RCC 7860 (cell line): ENCODE measurements at regions not wholly inside any gene's neighbourhood (a gene's known extent, or its start where the extent isn't known, plus 50 kb on each side); places are given as distances from the start of the nearest gene placed in this dataset.

Experiments used
- DNase-seq: peaks from one replicate; pipeline ENCODE4 v3.0.0-alpha.2; 2015; ENCODE audit warnings: low spot score
- FAIRE-seq: peaks from 2 replicates; lab custom pipeline; 2012; peaks lifted over from hg19 to GRCh38; lab: Jason Lieb, UNC

DNA sequence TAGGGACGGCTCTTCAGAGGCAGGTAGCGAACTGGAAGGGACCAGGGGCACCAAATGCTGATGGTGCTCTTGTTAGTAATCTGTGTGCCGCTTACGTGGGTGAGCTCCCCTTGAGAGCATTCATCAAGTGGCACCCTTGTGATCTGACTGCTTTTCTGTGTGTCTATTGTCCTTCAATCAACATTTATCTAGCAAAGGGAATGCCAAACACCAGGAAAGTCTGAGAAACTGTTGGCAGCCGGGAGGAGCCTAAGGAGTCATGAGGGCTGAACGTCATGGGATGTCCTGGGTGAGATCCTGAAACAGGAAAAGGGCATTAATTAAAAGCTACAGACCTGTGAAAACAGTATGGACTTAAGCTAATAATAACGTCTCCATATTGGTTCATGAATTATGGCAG is 733.1 kb downstream of the TYW1 start:
- DNase-seq (no peak), FAIRE-seq (no peak)

- no peak for FAIRE-seq
- no peak for DNase-seq
These were observed 735.1 kb downstream of the TYW1 start for GRCh38 chr7:67731704-67732103.

GRCh38 chr7:67732898-67733297 is 736.3 kb downstream of the TYW1 start:
- FAIRE-seq (no peak), DNase-seq (no peak)

DNA sequence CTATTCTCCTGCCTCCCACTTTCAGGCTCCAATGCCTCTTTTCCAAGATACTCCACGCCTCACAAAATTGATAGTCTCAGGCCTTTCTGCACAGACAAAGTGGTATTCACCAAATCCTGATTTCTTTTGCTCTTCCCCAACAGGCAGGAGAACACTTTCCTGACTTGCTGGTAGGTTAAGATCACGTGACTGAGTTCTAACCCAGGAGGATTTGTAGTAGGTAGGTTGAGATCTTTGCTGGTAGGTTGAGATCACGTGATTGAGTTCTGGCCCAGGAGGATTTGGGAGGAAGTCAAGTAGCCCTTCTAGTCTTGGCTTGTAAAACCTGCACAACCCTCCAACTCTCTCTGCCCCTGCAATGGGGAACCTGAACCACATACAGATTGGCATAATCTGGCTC is 741.5 kb downstream of the TYW1 start:
- DNase-seq (no peak), FAIRE-seq (no peak)

- FAIRE-seq = no peak
- no peak for DNase-seq
These were observed 742.3 kb downstream of the TYW1 start for GRCh38 chr7:67738958-67739357.

DNA sequence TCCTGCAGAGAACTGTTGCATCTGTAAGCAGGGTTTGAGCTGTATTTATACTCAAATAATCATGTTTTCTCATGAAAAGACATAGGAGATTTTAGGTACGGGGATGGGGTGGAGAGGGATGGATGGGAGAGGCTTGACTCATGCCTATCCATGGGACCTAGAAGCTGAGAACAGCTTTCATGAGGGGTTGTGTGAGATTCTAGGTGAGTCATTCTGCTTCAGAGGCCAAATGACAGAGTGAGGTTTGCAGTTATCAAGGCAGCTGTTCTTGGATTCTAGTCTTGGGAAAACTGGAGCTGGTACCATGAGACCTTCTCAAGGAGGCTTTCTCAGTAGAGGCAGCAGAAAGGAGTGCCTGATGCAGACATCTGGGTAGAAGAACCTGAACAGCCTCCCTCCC is 746.9 kb downstream of the TYW1 start:
- no peak for FAIRE-seq
- DNase-seq = no peak

DNA sequence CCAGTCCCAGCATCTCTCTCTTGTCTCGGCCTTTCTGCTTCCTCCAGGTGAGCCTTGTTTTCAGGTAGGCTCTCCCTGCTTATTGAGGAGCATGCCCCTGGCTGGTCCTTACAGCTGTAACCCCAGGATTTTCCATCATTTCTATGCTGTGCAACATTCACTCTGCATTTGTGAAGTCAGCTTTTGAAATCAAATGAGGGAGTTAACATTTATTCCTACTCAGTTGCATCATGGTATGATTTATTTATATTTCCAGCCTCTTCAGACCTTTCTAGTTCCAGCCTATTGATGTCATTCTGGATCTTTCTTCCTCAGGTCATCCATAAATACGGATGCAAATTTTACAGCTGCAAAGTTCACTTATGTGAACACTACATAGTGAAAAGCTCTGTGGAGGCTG is 755.6 kb downstream of the TYW1 start:
- DNase-seq (no peak), FAIRE-seq (no peak)

GRCh38 chr7:67753891-67754290 is 757.3 kb downstream of the TYW1 start:
- DNase-seq (no peak), FAIRE-seq (peak; percentile 7)

GRCh38 chr7:67754651-67755050 is 758.0 kb downstream of the TYW1 start:
- no peak for DNase-seq
- peak; percentile 68 for FAIRE-seq

- FAIRE-seq (peak; percentile 26), DNase-seq (no peak)
These were observed 761.9 kb downstream of the TYW1 start for GRCh38 chr7:67758551-67758950.

DNA sequence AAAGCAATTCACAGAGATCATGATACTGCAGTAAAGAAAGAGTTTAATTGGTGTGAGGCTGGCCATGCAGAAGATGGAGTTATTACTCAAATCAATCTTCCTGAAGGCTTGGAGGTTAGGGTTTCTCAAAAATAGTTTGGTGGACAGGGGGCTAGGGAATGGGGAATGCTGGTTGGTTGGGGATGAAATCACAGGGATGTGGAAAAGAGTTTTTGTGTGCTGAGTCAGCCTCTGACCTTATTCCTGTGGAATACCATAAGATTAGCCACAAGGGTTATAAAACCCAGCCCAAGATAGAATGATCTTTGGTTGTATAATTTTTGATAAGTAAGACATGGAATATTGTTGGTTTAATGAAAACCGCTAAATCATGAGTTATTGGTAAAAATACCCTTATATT is 764.3 kb downstream of the TYW1 start:
- no peak for DNase-seq
- FAIRE-seq = peak; percentile 81

- FAIRE-seq (no peak), DNase-seq (no peak)
These were observed 765.9 kb downstream of the TYW1 start for GRCh38 chr7:67762516-67762915.

DNA sequence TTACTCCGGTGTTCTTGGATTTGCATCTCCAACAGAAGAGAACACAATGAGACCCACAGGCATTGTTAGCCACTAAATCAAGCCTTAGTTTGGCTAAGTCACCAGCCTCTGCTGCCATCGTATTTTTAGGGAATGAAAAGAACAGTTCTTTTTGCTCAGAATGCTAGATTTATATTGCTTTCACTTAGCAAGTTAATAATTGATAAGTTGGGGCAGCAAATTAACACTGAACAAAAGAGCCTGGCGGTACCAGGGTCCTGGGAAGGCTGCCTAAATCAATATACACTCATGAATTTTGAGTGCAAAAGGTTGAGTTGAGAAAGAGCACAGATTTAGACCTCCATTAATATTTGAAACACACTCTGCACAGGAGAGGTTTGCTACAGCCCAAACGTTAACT is 767.7 kb downstream of the TYW1 start:
- peak; percentile 24 for FAIRE-seq
- DNase-seq = no peak

DNA sequence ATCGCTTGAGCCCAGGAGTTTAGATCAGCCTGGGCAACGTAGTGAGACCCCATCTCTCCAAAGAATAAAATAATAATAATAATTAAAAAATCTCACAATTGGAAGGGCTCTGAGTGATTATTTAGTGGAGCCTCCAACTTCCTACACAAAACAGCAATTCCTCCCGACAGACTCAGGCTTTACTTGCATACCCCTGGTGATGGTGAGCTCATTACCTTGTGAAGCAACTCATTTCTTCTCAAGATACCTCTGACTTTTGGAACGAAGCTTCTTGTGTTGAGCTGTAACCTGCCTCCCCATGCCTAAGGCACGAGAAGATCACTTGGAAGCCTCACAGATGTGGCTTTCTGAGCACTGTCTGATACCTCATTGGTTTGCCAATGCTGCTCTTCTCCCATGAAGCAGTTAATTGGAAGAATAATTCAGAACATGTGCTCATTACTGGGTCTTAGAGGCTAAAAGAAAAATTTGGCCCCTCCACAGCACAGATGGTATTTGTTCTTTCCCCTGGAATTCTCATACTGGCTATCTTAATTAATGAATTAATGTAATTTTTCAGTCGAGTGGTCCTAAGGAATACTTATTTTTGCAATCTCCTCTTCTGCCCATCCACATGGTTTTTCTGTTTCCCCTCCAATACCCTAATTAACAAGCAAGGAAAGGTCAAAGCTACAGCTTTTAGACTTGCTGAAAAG is 769.0 kb downstream of the TYW1 start:
- DNase-seq (no peak), FAIRE-seq (no peak)

DNA sequence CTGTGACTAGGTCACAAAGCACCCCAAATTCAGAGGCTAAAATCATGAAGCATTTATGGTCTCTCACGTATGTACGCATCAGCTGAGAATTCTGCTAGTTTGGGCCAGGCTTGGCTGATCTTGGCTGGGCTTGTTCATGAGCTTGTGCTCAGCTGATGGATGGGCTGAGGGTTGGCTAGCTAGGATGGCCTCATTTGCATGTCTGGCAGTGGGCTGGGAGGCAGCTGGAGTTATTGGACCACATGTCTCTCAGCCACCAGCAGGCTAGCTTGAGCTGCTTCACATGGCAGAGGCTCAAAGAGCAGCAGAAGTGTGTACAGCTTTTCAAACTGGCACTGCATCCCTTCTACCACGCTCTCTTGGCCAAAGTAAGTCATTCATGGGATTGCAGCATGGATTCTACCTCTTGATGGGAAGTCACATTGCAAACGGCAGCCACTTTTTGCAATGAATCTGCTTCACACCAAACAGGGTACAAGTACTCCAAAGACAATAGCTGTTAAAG is 770.3 kb downstream of the TYW1 start:
- DNase-seq (no peak), FAIRE-seq (no peak)

DNA sequence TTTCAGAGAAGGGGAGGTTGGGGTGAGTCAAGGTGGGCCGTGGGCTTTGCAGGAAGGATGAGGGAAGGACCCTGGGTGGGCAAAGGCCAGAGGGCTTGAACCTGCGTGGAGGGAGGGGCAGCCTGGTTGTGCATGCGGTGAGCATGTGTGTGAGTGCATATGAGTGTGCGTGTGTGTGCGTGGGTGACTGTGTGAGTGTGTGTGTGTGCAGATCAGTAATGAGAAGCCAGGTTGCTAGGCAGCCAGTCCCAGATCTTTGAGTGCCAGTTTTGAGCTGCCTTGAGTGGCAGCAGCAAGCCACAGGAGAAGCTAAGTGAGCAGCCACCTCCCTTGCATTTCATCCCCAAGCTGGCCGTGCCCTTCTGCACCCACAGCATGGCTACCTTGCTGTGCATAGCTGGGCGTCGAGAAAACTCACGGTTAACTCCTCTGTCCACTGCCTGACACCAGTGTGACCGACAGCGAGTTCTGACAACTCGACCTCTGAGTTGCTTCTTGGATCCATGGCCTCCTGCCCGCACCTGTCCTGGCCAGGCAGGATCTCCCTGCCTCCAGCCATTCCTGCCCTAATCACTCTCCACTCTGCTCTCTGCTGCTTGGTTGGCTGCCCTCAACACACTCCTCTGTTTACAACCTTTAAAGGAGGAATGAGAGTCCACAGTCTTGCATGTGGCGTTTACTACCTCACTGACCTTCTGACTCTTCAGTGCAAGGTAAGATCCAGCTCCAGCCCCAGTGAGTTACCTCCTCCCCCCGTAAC is 775.4 kb downstream of the TYW1 start:
- no peak for FAIRE-seq
- no peak for DNase-seq

- FAIRE-seq = no peak
- DNase-seq = no peak
These were observed 776.4 kb downstream of the TYW1 start for GRCh38 chr7:67773081-67773480.

DNA sequence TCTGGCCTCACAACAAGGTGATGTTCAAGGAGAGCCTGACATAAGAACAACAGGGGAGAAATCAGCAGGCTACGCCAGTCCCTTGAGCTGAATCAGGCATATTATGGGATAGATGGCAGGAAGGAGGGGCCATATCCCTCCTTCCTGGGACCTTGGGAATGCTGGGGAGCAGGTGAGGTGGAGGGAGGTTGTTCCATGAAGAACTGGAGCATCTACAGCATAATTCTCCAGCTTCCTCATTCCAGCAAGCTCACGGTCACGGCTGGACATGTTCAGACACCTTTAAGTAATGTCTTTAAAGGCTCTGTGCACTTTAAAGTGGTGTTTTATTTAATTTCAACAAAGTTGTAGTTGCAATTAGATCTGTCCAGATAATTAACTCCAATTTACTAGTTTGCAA is 780.5 kb downstream of the TYW1 start:
- DNase-seq (no peak), FAIRE-seq (no peak)

DNA sequence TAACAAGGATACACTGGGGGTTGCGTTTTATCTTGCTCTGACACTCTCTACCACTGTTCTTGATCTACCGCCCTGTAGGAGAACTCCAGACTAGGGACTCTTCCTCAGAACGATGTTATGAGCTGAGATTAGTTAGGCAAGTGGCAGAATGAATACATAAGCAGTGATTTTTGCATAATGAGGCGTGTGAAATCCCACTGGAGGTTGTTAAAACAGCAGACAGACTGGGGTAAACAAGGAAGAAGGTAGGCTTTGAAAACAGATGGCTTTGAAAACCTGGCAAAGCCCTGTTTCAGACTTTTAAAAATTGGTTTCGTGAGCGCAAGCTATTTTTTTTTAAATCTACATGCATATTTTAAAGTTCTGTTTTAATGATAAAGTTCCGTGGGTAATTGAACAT is 785.2 kb downstream of the TYW1 start:
- no peak for FAIRE-seq
- DNase-seq = no peak

- no peak for DNase-seq
- FAIRE-seq = no peak
These were observed 789.4 kb downstream of the TYW1 start for GRCh38 chr7:67786021-67786420.

DNA sequence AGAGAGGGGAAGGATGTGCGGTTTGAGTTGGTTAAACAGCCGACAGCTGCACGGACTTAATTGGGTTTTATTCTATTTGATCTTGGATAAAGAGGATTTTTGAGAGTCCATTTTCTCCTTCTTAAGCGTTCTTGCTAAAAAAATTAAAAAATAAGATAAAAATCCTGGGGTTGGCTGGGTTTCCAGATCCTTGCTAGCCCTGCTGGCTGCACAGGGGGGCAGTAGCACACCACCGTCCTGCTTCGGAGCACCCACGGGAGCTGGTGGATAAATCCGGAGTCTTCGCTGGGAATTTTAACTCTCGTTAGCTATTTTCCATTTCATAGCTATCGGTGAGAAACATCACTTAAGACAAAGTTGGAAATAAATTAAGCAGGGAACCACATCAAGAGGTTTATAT is 792.0 kb downstream of the TYW1 start:
- FAIRE-seq (no peak), DNase-seq (no peak)

DNA sequence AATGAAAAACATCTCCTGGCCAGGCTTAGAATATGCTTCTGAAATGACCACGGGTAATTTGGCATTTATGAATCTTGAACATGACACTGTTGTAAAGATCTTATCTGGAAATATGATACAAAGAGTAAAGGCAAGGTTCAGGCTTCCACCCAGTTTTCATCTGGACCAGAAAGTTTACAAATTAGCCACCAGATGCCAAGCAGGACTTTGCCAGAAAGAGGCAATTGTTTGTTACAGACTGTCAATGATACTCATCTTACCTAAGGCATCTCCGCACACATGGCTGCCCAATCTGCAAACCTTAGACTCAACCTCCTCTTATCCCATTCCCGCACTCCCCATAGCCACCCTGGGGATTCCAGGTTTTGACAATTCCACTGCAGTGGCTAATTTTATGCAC is 795.3 kb downstream of the TYW1 start:
- FAIRE-seq = no peak
- DNase-seq = no peak
